HepG2 (cell line): ENCODE measurements at regions not wholly inside any gene's neighbourhood (a gene's known extent, or its start where the extent isn't known, plus 50 kb on each side); places are given as distances from the start of the nearest gene placed in this dataset.

Source experiments
- ADNP ChIP-seq: sonication (generic); formaldehyde crosslinking; IDR thresholded peaks from 2 replicates; pipeline ENCODE4 v1.4.0; 2020; ENCODE audit warnings: missing genetic modification reagents
- CREM ChIP-seq, 2 experiments: sonication (generic) in 1 of 2; formaldehyde crosslinking in 1 of 2; IDR thresholded peaks; 2 replicates each; pipeline versions ENCODE4 v1.4.0 to v1.6.1; 2016 to 2020; ENCODE audit warnings: antibody characterized with exemption in 1 of 2, mild to moderate bottlenecking in 1 of 2, missing genetic modification reagents in 1 of 2
- KLF13 ChIP-seq: sonication (generic); formaldehyde crosslinking; IDR thresholded peaks from 2 replicates; pipeline ENCODE4 v1.4.0; 2020; ENCODE audit warnings: mild to moderate bottlenecking, missing genetic modification reagents
- LBX2 ChIP-seq: sonication (generic); formaldehyde crosslinking; IDR thresholded peaks from 2 replicates; pipeline ENCODE4 v1.5.0; 2020; ENCODE audit warnings: missing genetic modification reagents, mild to moderate bottlenecking, borderline replicate concordance
- ZNF770 ChIP-seq: sonication (generic); formaldehyde crosslinking; IDR thresholded peaks from 2 replicates; pipeline ENCODE4 v1.5.0; 2020; ENCODE audit warnings: mild to moderate bottlenecking, missing genetic modification reagents

GRCh38 chr3:82067420-82067819 is 306.0 kb upstream of the GBE1 start:
- TF ChIP-seq ZNF770 (CRISPR knock-in tag), result no peak
- TF ChIP-seq ADNP (CRISPR knock-in tag), result no peak
- no peak for TF ChIP-seq KLF13 (CRISPR knock-in tag)
- no peak for TF ChIP-seq LBX2 (CRISPR knock-in tag)
- no peak for TF ChIP-seq CREM (IDR thresholded peaks at IDR 0.05)
- no peak for TF ChIP-seq CREM (CRISPR knock-in tag; IDR thresholded peaks at IDR 0.05)
